Endothelial cell (in vitro differentiated cells): ENCODE measurements at regions not wholly inside any gene's neighbourhood (a gene's known extent, or its start where the extent isn't known, plus 50 kb on each side); places are given as distances from the start of the nearest gene placed in this dataset.

Experiments used
- DNase-seq: peaks from one replicate; pipeline ENCODE4 v3.0.0; 2021; ENCODE audit warnings: low spot score
- H3K27ac Mint-ChIP-seq: one replicate; pipeline ENCODE4 v1.8.0; 2021; ENCODE audit warnings: mixed read lengths, inconsistent platforms; ENCODE audit not compliant: unreplicated experiment
- H3K27me3 Mint-ChIP-seq: one replicate; pipeline ENCODE4 v1.8.0; 2021; ENCODE audit warnings: mild to moderate bottlenecking, moderate library complexity, mixed read lengths, inconsistent platforms; ENCODE audit not compliant: unreplicated experiment
- H3K36me3 Mint-ChIP-seq: one replicate; pipeline ENCODE4 v1.8.0; 2021; ENCODE audit warnings: mild to moderate bottlenecking, low read depth, mixed read lengths, inconsistent platforms; ENCODE audit not compliant: unreplicated experiment
- H3K4me1 Mint-ChIP-seq: one replicate; pipeline ENCODE4 v1.8.0; 2021; ENCODE audit warnings: mild to moderate bottlenecking, mixed read lengths, inconsistent platforms; ENCODE audit not compliant: unreplicated experiment
- H3K4me3 Mint-ChIP-seq: one replicate; pipeline ENCODE4 v1.8.0; 2021; ENCODE audit warnings: mild to moderate bottlenecking, mixed read lengths, inconsistent platforms; ENCODE audit not compliant: unreplicated experiment
- H3K9me3 Mint-ChIP-seq: one replicate; pipeline ENCODE4 v1.8.0; 2021; ENCODE audit warnings: mixed read lengths, inconsistent platforms; ENCODE audit not compliant: unreplicated experiment
- TF ChIP-seq, protein P1 (sequence below): fragments of 200-600 bp; sonication (generic); IDR thresholded peaks from one replicate; pipeline ENCODE4 v1.5.0; 2021; ENCODE audit warnings: antibody characterized with exemption; ENCODE audit not compliant: unreplicated experiment

DNA sequence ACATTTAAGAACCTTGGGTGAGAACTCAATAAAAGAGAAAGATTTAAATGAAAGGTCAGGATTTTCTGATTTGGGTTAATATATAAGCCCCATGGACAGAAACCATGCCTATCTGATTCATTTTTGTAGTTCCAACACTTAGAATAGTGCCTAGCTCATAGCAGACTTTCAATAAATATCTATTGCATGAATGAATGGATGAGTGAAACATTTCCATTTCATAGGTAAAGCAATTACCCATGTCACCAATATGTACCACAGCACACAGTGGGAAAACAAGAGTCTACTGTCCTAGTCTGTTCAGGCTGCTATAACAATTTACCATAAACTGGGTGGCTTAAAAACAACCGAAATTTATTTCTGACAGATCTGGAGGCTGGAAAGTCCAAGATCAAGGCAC is 63.9 kb upstream of the PTPN13 start:
- H3K9me3 Mint-ChIP-seq: no peaks in the 10 kb centered on the region
- peaks cover 4% of the 10 kb centered on the region for H3K4me1 Mint-ChIP-seq
- peaks cover 2% of the 10 kb centered on the region for H3K27me3 Mint-ChIP-seq
- TF ChIP-seq, protein P1, sequence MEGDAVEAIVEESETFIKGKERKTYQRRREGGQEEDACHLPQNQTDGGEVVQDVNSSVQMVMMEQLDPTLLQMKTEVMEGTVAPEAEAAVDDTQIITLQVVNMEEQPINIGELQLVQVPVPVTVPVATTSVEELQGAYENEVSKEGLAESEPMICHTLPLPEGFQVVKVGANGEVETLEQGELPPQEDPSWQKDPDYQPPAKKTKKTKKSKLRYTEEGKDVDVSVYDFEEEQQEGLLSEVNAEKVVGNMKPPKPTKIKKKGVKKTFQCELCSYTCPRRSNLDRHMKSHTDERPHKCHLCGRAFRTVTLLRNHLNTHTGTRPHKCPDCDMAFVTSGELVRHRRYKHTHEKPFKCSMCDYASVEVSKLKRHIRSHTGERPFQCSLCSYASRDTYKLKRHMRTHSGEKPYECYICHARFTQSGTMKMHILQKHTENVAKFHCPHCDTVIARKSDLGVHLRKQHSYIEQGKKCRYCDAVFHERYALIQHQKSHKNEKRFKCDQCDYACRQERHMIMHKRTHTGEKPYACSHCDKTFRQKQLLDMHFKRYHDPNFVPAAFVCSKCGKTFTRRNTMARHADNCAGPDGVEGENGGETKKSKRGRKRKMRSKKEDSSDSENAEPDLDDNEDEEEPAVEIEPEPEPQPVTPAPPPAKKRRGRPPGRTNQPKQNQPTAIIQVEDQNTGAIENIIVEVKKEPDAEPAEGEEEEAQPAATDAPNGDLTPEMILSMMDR: no peak
- H3K4me3 Mint-ChIP-seq: no peak overlapping the region
- no peak for DNase-seq
- H3K36me3 Mint-ChIP-seq: no peaks in the 10 kb centered on the region
- H3K27ac Mint-ChIP-seq: no peak overlapping the region

DNA sequence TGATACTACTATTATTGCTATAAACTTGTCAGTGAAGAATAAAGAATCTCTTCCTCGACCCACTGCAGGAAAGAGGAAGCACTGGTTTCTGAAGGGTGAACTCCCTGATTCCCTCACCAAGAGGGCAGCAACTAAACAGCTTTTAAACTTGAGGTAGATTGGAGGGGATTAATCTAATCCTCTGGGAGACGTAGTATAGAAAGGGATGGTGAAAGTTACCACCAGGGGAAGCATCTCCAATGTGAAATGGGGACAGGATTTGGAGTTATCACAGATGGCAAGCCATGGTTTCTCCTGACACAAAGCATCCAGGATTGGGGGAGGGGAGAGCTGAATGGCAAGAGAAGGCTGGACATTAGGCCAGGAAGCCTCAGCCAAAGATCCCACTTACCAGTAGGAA is 62.7 kb upstream of the PTPN13 start:
- H3K36me3 Mint-ChIP-seq: no peaks in the 10 kb centered on the region
- TF ChIP-seq, protein P1: no peak
- H3K27me3 Mint-ChIP-seq: peaks cover 2% of the 10 kb centered on the region
- H3K4me1 Mint-ChIP-seq: peaks cover 4% of the 10 kb centered on the region
- no peak overlapping the region for H3K27ac Mint-ChIP-seq
- no peak for DNase-seq
- no peaks in the 10 kb centered on the region for H3K9me3 Mint-ChIP-seq
- H3K4me3 Mint-ChIP-seq: no peak overlapping the region

DNA sequence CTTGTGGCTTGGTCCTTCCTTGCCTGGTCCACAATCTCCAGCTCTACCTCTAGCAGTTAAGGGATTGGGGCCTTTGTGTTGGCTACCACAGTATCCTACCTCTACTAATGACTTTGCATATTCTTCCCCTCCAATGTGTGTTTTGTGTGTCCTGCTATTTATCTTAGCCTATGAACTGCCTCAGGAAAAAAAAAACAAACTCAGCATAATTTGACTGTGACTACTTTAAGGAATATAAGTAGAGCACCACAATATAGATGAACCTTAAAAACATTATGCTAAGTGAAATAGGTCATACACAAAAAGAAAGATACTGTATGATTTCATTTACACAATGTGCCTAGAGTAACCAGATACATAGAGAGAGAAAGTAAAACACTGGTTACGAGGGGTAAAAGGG is 61.3 kb upstream of the PTPN13 start:
- no peaks in the 10 kb centered on the region for H3K36me3 Mint-ChIP-seq
- H3K4me1 Mint-ChIP-seq: peaks cover 4% of the 10 kb centered on the region
- DNase-seq: no peak
- no peak overlapping the region for H3K27ac Mint-ChIP-seq
- H3K9me3 Mint-ChIP-seq: no peaks in the 10 kb centered on the region
- TF ChIP-seq, protein P1: no peak
- H3K27me3 Mint-ChIP-seq: peaks cover 2% of the 10 kb centered on the region
- H3K4me3 Mint-ChIP-seq: no peak overlapping the region

DNA sequence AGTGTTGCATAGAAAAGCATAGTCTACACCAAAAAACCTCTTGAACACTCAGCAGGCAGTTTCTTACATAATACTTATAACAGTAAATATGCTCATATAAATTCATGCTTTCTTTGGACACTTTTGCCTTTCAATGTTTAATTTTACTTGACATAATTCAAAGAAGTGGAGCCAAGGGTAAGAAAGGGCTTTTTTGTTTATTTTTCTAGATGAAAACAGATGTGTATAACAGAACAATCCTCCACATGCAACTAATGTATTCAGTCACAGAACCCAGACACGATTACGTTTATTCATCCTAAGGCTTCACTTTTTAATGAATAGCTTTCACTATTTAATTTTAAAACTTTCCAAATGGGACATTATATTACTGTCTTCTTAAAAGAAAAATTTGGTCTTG is 58.0 kb upstream of the PTPN13 start:
- H3K4me1 Mint-ChIP-seq: peaks cover 5% of the 10 kb centered on the region

DNA sequence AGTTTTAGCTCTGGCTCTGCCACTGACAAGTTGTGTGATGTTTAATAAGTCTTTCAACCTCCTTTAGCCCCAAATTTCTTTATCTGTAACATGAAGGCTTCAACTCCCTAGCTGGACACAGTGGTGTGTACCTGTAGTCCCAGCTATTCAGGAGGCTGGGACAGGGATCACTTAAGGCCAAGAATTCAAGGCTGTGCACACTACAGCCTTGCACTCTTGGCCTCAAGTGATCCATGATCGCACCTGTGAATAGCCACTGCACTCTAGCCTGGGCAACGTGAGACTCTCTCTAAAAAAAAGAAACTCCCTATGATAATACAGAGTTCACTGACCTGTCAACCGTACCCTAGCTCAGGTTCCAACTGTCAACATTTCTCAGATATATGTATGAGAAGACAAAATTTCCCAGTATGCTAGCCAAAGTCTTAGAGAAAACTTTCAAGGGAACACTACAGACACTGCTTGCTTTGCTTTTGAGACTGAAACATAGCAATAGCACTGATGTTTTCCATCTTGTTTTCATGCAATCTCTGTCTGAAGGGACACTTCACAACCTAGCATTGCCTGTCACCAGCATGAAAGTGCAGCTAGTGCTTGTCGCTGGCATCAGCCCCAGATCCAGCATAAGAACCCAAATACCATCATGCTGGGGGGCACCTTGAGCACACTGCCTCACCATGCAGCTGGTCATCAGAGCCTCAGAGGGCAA is 51.6 kb upstream of the PTPN13 start:
- H3K27ac Mint-ChIP-seq: no peak overlapping the region
- H3K4me3 Mint-ChIP-seq: no peak overlapping the region
- H3K36me3 Mint-ChIP-seq: no peaks in the 10 kb centered on the region
- H3K9me3 Mint-ChIP-seq: no peaks in the 10 kb centered on the region
- no peak for DNase-seq
- TF ChIP-seq, protein P1: no peak
- peaks cover 9% of the 10 kb centered on the region for H3K27me3 Mint-ChIP-seq
- peaks cover 26% of the 10 kb centered on the region for H3K4me1 Mint-ChIP-seq

More for the DNA sequence above, 58.0 kb upstream of the PTPN13 start:
- peaks cover 10% of the 10 kb centered on the region for H3K27me3 Mint-ChIP-seq
- no peaks in the 10 kb centered on the region for H3K36me3 Mint-ChIP-seq
- H3K9me3 Mint-ChIP-seq: no peaks in the 10 kb centered on the region
- no peak overlapping the region for H3K27ac Mint-ChIP-seq
- TF ChIP-seq, protein P1: no peak
- no peak overlapping the region for H3K4me3 Mint-ChIP-seq
- no peak for DNase-seq
